Activated CD4-positive, alpha-beta memory T cell treated with anti-CD3 and anti-CD28 coated beads for 36 hours (primary cell): ENCODE measurements at regions not wholly inside any gene's neighbourhood (a gene's known extent, or its start where the extent isn't known, plus 50 kb on each side); places are given as distances from the start of the nearest gene placed in this dataset.
"Not testable (repeated sequence)": the region's sequence is repeated elsewhere in the genome, so short reads cannot be mapped to it uniquely, and the experiment has no call there.

Experiments
- CTCF ChIA-PET: fragments of 350-600 bp; sonication (Branson Sonifier 250); formaldehyde crosslinking; loops from one replicate; lab custom pipeline; 2021; ENCODE audit warnings: antibody characterized with exemption, inconsistent platforms; lab: Charles Lee
- POLR2A ChIA-PET: fragments of 350-600 bp; sonication (Branson Sonifier 250); formaldehyde crosslinking; loops from one replicate; lab custom pipeline; 2021; ENCODE audit warnings: antibody characterized with exemption; lab: Charles Lee
- DNase-seq: peaks from one replicate; pipeline ENCODE4 v3.0.0-alpha.2; 2020
- H3K27ac Mint-ChIP-seq: one replicate; pipeline ENCODE4 v1.8.0; 2021; ENCODE audit warnings: mixed read lengths
- H3K27me3 Mint-ChIP-seq: one replicate; pipeline ENCODE4 v1.8.0; 2021; ENCODE audit warnings: mixed read lengths
- H3K36me3 Mint-ChIP-seq: one replicate; pipeline ENCODE4 v1.8.0; 2021; ENCODE audit warnings: mixed read lengths
- H3K4me1 Mint-ChIP-seq: one replicate; pipeline ENCODE4 v1.8.0; 2021; ENCODE audit warnings: low read depth, mixed read lengths
- H3K4me3 Mint-ChIP-seq: one replicate; pipeline ENCODE4 v1.8.0; 2021; ENCODE audit warnings: mild to moderate bottlenecking, mixed read lengths
- H3K9me3 Mint-ChIP-seq: one replicate; pipeline ENCODE4 v1.8.0; 2021; ENCODE audit warnings: mixed read lengths
- intact Hi-C: fragments of 100-400 bp; cut with micrococcal nuclease; formaldehyde crosslinking; loops from one replicate; pipeline ENCODE4 v1.15.1; 2023

DNA sequence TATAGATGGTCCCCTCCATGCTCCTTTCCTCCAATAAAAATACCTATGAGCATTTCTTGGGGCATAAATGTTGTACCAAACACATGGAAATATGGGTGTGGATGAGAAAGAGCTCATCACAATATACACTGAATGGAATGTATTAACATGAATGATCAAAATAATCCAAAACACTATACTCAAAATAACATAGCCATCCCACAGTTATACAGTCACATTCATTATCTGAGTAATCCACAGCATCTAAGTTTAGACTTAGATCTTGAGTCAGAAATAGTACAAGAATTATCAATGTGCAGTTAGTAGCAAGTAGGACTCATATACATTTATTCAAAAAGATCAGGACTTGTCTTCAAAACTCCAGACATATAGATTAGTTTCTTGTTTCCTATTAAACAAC lies 175.2 kb upstream of the NREP start:
- no peaks in the 10 kb centered on the region for H3K27me3 Mint-ChIP-seq
- ChIA-PET CTCF (no interaction called here), POLR2A (no interaction called here)
- H3K27ac Mint-ChIP-seq: no peak overlapping the region
- H3K36me3 Mint-ChIP-seq: no peaks in the 10 kb centered on the region
- intact Hi-C loops: no loop called here
- no peaks in the 10 kb centered on the region for H3K4me1 Mint-ChIP-seq
- H3K9me3 Mint-ChIP-seq: no peaks in the 10 kb centered on the region
- H3K4me3 Mint-ChIP-seq: no peak overlapping the region
- no peak for DNase-seq

DNA sequence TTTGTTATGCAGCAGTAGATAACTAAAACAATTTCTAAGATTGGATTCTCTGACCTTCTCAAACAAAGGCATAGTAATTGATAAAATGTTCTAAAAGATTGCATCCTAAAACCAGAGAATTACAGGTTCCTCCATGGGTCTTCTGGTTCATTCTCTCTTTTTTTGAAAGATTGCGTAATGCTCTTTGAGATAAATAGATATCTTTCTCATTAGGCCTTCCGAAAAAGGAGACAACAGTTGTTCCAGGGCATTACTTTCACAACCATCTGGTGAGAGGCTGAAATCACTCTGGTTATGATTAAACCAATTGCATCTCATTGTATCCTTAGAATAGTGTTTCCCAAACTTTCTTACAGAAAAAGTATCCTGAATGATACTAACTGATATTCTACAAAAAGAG lies 174.7 kb upstream of the NREP start:
- H3K27me3 Mint-ChIP-seq: no peaks in the 10 kb centered on the region
- intact Hi-C loops: no loop called here
- H3K27ac Mint-ChIP-seq: no peak overlapping the region
- H3K36me3 Mint-ChIP-seq: no peaks in the 10 kb centered on the region
- ChIA-PET POLR2A (no interaction called here), CTCF (no interaction called here)
- H3K4me3 Mint-ChIP-seq: no peak overlapping the region
- H3K9me3 Mint-ChIP-seq: no peaks in the 10 kb centered on the region
- DNase-seq: no peak
- no peaks in the 10 kb centered on the region for H3K4me1 Mint-ChIP-seq

DNA sequence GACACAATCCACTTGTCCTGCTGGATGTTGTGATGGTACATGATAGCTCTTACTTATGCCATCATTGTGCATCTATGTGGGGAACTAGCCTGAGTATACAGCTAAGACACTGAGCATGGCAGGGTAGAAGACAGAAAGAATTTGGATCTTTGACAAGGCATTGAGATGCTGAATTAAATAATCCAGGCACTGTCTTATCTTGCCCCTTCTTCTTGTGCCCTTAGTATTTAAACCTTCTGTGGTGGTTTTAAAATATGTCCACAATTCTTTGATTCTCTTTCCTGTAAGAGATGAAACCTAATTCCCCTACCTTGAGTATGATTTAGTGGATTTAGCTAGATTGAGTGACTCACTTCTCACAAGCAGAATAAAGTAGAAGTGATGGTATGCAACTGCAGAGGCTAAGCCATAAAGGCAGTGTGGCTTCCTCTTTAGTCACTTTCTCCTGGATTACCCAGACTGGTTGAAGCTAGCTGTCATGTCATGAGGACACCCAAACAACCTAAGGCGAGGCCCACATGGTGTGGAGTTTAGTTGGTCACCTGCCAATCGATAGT lies 174.0 kb upstream of the NREP start:
- CTCF ChIA-PET: no interaction called here
- Mint-ChIP-seq H3K4me3 (no peak overlapping the region), H3K27ac (no peak overlapping the region), H3K4me1 (no peaks in the 10 kb centered on the region), H3K27me3 (no peaks in the 10 kb centered on the region), H3K36me3 (no peaks in the 10 kb centered on the region), H3K9me3 (no peaks in the 10 kb centered on the region)
- intact Hi-C loops: no loop called here
- DNase-seq: no peak
- POLR2A ChIA-PET: no interaction called here

DNA sequence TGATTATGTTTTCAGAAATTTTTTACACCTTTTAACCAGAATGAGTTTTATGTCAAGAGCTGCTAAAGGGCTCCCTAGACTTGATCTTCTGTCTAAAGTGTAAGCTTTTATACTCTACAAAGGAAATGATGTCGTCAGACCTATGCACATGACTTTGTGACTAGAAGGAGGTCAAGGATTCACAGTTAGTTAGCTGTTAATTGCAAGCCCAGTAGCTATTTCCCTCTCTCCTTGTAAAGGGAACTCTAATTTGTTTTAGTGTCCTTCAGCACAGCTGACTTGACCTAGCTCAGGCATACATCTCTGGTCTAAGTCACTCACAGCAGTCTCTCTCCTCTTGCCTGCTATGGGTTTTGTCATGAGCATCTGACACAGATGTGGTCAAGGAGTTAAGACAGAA lies 173.5 kb upstream of the NREP start:
- no peak overlapping the region for H3K4me3 Mint-ChIP-seq

DNA sequence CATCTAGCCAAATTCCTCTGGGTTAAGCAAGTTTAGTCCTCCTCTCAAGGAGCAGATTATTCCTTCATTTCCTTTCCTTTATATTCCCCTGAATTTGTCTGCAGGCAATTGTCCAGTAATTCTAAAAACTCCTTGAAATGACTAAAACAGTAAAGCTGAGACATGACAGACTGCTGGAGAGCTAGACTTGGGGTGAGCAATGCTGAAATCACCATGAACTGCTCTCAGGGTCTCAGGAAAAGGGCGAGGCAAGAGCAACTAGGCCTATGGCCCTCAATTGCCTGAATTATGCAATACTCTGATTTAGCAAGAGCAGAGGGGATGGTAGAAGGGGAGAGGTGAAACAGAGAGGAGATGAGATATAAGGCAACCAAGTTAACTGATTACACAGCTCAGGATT lies 172.9 kb upstream of the NREP start:
- no peaks in the 10 kb centered on the region for H3K36me3 Mint-ChIP-seq
- H3K27me3 Mint-ChIP-seq: no peaks in the 10 kb centered on the region
- no peaks in the 10 kb centered on the region for H3K4me1 Mint-ChIP-seq
- H3K9me3 Mint-ChIP-seq: no peaks in the 10 kb centered on the region
- intact Hi-C loops: no loop called here
- no peak overlapping the region for H3K27ac Mint-ChIP-seq
- no peak overlapping the region for H3K4me3 Mint-ChIP-seq
- ChIA-PET POLR2A (no interaction called here), CTCF (interaction anchor here (0.6 kb wide), 1 partner anchor 159 kb away, joined by 3 read pairs; no protein-coding TSS in a partner anchor)
- DNase-seq: no peak

More for the DNA sequence above, 173.5 kb upstream of the NREP start:
- intact Hi-C loops: no loop called here
- POLR2A ChIA-PET: no interaction called here
- CTCF ChIA-PET: no interaction called here
- H3K36me3 Mint-ChIP-seq: no peaks in the 10 kb centered on the region
- H3K27ac Mint-ChIP-seq: no peak overlapping the region
- H3K27me3 Mint-ChIP-seq: no peaks in the 10 kb centered on the region
- H3K4me1 Mint-ChIP-seq: no peaks in the 10 kb centered on the region
- no peaks in the 10 kb centered on the region for H3K9me3 Mint-ChIP-seq
- DNase-seq: no peak

DNA sequence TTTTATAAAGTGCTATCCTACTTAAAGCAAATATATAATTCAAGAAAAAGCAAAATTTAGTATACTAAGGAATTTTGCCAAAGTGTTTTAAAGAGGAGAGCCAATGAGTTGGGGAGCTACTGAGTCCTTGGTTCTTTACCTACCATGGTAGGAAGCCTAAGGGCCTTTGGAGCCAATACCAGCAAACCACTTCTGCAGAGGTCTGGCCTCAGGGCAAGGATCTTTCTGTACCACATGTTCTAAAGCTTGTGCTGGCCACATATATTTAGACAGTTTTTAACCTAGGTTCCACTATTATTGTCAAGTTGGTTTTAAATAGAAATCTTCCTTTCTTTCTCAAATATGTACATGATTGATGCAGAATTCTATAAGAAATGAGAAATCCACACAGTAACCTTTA lies 172.3 kb upstream of the NREP start:
- Mint-ChIP-seq H3K4me3 (no peak overlapping the region), H3K27me3 (no peaks in the 10 kb centered on the region), H3K4me1 (no peaks in the 10 kb centered on the region), H3K9me3 (no peaks in the 10 kb centered on the region), H3K36me3 (no peaks in the 10 kb centered on the region), H3K27ac (no peak overlapping the region)
- CTCF ChIA-PET: no interaction called here
- POLR2A ChIA-PET: no interaction called here
- intact Hi-C loops: no loop called here
- DNase-seq: no peak

DNA sequence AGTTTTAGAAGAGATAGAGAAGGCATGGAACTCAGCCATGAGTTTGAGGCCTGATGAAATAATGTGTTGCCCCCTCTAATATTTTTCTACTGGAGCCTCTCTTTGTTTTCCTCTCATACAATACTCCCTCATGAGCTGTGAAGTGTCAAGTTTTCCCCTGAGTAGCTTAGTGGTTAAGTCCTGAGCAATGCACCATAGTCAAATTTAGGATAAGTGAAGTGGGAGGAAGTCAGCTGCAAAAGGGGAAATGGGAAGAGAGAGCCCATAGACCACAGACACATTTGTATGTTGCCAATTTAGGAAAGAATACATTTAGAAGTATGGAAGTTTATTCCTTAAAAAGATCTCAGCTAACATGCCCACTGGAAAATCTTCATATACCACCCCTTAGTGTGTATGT lies 171.5 kb upstream of the NREP start:
- intact Hi-C loops: no loop called here
- Mint-ChIP-seq H3K27ac (no peak overlapping the region), H3K36me3 (no peaks in the 10 kb centered on the region), H3K4me1 (no peaks in the 10 kb centered on the region), H3K27me3 (no peaks in the 10 kb centered on the region), H3K4me3 (no peak overlapping the region), H3K9me3 (no peaks in the 10 kb centered on the region)
- ChIA-PET CTCF (no interaction called here), POLR2A (no interaction called here)
- DNase-seq: no peak

DNA sequence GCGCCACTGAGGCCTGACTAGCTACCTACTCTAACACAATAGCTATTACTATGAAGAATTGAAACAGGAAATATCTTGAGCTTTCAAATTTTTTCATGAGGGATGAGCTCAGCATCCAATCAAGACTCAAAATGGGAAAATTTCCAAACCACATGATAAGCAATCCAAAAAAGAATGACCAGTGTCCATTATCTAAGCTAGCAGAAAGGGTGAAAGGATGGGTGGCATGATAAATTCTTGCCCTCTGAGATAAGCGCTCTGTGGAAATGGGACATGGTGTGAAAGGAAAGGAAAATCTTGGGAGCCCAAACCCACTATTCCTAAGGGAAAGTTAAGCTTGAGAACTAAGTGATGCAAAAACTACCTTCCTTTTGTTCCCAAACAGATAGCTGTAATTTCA lies 170.2 kb upstream of the NREP start:
- intact Hi-C loops: no loop called here
- ChIA-PET POLR2A (no interaction called here), CTCF (no interaction called here)
- no peak for DNase-seq
- Mint-ChIP-seq H3K4me3 (no peak overlapping the region), H3K9me3 (no peaks in the 10 kb centered on the region), H3K27me3 (no peaks in the 10 kb centered on the region), H3K36me3 (no peaks in the 10 kb centered on the region), H3K4me1 (no peaks in the 10 kb centered on the region), H3K27ac (no peak overlapping the region)

DNA sequence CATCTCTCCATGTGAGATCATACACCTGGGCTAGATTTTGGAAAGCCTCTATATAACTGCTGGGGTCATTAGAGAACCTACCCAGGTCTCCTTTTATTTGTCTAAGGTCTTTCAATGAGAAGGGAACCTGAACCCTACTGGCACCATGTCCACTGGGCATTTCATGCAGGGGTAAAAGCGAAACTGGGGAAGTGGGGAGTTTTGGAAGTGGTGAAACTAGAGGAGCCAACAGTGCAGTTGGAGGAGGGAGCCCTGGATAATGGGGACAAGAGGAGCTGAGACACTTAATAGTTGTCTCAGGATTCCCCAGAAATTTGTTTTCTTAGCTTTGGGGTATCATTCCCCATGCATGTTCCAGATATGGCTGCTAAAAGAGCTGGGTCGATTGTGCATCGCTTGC lies 169.0 kb upstream of the NREP start:
- Mint-ChIP-seq H3K9me3 (no peaks in the 10 kb centered on the region), H3K27ac (no peak overlapping the region), H3K27me3 (no peaks in the 10 kb centered on the region), H3K4me1 (no peaks in the 10 kb centered on the region), H3K4me3 (no peak overlapping the region), H3K36me3 (no peaks in the 10 kb centered on the region)
- CTCF ChIA-PET: no interaction called here
- POLR2A ChIA-PET: no interaction called here
- DNase-seq: no peak
- intact Hi-C loops: no loop called here

DNA sequence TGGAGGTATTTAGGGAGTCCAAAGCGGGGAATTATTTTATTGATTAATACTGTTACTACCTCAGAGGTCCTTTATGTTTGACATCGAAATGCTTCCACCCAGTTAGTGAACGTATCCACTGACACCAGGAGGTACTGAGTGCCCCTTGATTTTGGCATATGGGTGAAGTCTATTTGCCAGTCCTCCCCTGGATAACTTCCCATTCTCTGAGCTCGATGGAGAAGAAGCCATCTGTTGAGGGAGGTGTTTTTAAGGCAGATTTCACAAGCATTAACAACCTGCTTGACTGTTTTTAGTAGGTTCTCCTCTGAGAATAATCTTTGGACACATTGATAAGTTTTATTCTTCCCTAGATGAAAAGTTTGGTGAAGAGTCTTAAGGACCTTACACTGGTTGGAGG lies 165.3 kb upstream of the NREP start:
- H3K9me3 Mint-ChIP-seq: peaks cover 6% of the 10 kb centered on the region

DNA sequence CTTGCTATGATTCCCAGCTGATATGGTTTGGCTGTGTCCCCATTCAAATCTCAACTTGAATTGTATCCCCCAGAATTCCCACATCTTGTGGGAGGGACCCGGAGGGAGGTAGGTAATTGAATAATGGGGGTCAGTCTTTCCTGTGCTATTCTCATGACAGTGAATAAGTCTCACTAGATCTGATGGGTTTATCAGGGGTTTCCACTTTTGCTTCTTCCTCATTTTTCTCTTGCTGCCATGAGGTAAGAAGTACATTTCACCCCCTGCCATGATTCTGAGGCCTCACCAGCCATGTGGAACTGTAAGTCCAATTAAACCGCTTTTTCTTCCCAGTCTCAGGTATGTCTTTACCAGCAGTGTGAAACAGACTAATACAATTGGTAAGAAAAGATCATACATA lies 164.7 kb upstream of the NREP start:
- H3K9me3 Mint-ChIP-seq, POLR2A ChIA-PET, H3K4me1 Mint-ChIP-seq, H3K27me3 Mint-ChIP-seq, H3K27ac Mint-ChIP-seq, H3K4me3 Mint-ChIP-seq, CTCF ChIA-PET, H3K36me3 Mint-ChIP-seq, intact Hi-C loops, DNase-seq: not testable (repeated sequence)

More for the DNA sequence above, 165.3 kb upstream of the NREP start:
- Mint-ChIP-seq H3K27ac (no peak overlapping the region), H3K36me3 (no peaks in the 10 kb centered on the region), H3K27me3 (no peaks in the 10 kb centered on the region), H3K4me3 (no peak overlapping the region), H3K4me1 (no peaks in the 10 kb centered on the region)
- ChIA-PET POLR2A (no interaction called here), CTCF (no interaction called here)
- DNase-seq: no peak
- intact Hi-C loops: no loop called here

DNA sequence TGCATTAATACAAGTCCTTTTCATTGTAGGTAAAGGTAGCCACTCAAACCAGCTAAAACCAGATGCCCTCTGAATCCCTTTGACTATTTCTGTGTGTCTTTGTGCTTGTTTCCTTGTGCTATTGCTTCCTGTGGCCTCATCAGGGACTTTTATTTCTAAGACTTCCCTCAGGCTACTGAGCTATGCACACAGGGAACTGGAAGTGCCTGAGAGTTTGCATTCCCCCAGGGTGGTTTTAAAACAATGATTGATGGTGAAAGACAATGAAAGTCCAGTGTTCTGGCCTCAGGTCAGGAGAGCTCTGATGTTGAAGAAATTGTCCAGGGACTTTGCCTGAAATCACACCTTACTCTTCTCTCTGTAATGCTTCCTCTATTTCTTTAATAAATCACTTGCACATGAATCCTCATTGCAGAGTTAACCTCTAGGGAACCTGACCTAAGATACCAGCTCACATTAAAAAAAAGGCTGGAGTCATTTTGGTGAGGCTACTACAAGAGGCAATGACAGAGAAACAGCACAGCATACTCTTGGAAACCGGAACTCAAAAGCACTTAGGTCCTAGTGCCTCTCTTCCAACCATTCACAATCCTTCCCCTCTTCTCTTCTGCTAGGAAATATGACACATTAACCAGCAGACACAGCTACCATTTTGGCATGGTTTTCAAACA lies 158.1 kb upstream of the NREP start:
- ChIA-PET POLR2A (no interaction called here), CTCF (no interaction called here)
- no peaks in the 10 kb centered on the region for H3K27me3 Mint-ChIP-seq
- no peaks in the 10 kb centered on the region for H3K36me3 Mint-ChIP-seq
- H3K4me1 Mint-ChIP-seq: no peaks in the 10 kb centered on the region
- H3K4me3 Mint-ChIP-seq: no peak overlapping the region
- H3K27ac Mint-ChIP-seq: no peak overlapping the region
- intact Hi-C loops: no loop called here
- H3K9me3 Mint-ChIP-seq: peaks cover 6% of the 10 kb centered on the region
- DNase-seq: no peak

DNA sequence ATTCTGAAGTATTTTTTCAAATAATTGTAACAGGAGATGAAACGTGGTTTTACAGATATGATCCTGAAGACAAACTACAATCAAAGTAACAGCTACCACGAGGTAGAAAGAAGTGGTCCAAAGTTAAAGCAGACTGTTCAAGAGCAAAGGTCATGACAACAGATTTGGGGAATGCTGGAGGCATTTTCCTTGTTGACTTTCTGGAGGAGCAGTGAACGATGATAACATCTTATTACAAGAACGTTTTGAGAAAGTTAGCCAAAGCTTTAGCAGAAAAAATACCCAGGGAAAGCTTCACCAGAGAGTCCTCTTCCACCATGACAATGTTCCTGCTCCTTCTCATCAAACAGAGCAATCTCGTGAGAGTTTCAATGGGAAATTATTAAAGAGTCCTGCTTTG lies 145.4 kb upstream of the NREP start:
- Mint-ChIP-seq H3K27me3 (no peaks in the 10 kb centered on the region), H3K4me1 (no peaks in the 10 kb centered on the region), H3K4me3 (no peak overlapping the region), H3K36me3 (no peaks in the 10 kb centered on the region), H3K9me3 (peaks cover 8% of the 10 kb centered on the region), H3K27ac (no peak overlapping the region)
- ChIA-PET CTCF (no interaction called here), POLR2A (no interaction called here)
- intact Hi-C loops: no loop called here
- no peak for DNase-seq
